HG03025 (cell line): ENCODE measurements at regions not wholly inside any gene's neighbourhood (a gene's known extent, or its start where the extent isn't known, plus 50 kb on each side); places are given as distances from the start of the nearest gene placed in this dataset.
"Not testable (repeated sequence)": the region's sequence is repeated elsewhere in the genome, so short reads cannot be mapped to it uniquely, and the experiment has no call there.

Source experiments
- ATAC-seq: cut with Tn5 transposase; IDR thresholded peaks from one replicate; pipeline ENCODE4 v1.9.1; 2021; ENCODE audit warnings: mild to moderate bottlenecking, moderate library complexity; ENCODE audit not compliant: unreplicated experiment, low FRiP score

- no peak for ATAC-seq
These were observed 143.1 kb downstream of the HLX start for GRCh38 chr1:221022331-221022730.

GRCh38 chr1:221023482-221023881 lies 144.2 kb downstream of the HLX start:
- ATAC-seq = no peak

DNA sequence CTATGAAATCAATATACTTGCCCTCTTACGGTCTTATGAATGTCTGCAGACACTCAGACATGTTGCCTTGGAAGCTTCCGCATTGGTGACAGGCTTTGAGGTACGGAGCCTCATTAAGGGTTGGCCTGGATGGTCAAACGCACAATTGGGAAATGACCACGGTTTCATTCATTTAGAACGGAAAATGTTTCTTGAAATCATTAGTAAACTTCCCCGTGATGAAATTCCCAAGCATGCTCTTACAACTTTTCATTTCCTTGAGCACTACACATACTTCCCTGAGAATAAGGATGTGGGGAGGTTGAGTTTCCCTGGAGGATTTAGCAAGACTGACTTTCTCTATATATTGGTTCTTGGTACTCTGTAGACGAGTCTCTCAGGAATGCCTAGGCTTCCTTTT lies 146.3 kb downstream of the HLX start:
- no peak for ATAC-seq

DNA sequence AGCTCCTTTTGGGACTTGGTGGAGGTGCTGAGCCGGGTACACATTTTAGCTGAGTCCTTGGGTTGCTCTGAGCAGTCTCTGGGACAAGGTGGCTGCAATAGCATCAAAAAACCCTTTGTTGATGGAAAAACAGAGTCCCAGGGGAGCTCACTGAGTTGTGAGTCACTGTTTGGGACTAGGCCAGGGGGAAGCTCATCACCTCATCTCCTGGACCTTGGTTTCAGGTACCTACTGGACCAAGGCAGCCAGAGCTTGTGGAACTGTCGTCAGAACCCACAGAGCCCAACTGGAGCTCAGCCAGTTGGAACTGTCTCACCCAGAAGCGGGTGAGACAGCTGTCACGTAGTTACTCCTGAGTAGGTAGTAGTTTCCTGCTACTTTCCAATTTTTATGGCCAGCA lies 146.7 kb downstream of the HLX start:
- ATAC-seq = no peak

DNA sequence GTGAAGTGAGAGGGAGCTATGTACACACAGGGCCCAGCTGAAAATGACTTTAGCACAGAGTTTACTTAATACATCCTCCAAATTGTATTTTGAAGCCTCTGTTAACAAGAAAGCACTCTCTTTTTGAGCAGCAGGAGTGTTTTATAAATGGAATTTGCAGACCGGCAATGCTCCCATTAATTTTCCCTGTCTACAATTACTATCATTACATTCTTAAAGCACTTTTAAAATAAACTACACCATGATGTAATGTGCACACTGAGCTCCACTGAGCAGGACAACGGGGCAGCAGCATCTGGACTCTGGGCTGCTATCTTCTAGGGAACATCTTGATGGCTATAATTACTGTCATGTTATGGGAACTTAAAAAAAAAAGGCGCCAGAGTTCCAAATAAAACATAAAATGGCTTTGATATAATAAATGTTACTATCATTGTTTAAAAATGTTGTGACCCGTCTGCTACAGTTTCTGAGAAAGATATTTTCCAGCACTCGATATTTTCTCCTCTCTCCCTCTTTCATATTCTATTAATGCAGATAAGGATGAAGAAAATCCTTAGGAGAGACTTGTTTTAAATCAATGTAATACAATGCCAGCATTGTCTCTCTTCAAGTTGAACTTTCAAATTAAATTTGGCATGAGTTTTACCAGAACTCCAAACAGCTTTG lies 150.9 kb downstream of the HLX start:
- ATAC-seq = no peak

GRCh38 chr1:221030990-221031389 lies 151.7 kb downstream of the HLX start:
- ATAC-seq = no peak

DNA sequence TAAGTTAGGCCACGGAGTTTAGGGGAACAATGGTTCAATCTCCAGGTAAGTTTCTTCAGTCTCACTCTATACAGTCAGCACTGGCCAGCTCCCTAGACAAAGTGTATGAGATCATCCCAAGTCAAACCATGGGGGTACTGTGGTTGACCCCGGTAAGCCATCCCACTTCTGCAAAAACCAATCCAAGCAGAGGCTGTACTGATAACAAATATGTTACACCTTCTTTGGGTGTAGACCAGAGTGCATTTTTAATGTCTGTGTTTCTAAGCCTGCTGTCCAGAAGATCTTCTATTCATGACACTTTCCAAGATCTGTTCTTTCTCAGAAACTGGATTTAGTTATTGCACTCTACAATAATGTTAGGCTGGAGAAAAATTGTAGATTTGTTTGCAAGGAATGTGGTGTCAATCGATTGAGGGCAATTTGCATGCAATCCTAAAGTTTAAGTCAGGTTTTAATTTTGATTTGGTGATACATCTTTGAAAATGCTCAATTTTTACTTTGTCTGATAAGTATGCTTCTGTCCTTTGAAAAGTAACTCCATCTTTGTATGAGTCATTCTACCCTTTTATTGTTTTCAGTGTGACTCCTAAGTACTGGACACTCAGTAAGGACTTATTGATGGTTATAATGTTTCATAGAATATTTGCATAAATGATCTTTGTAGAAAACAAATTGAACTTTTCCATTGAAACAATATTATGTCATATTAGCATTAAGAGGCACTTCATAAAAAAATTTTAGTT lies 152.4 kb downstream of the HLX start:
- ATAC-seq = no peak

DNA sequence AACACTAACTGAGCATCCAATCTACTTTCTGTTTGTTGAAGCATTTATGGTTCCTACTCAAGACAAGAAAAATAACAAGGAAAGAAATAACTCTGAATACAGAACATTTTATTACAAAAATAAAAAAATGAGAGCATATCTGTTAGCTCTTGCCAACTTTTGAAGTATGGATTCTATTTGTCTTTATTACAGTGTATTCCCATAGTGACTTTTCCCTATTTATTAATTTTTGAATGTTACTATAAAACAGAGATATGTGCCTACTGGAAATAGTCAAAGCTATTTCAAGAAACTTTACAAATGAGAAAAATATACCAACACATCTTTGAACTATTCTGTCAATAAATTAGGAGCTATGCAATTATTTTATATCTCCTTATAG lies 153.0 kb downstream of the HLX start:
- no peak for ATAC-seq

- ATAC-seq = no peak
These were observed 153.5 kb downstream of the HLX start for GRCh38 chr1:221032637-221033280.

- no peak for ATAC-seq
These were observed 156.5 kb downstream of the HLX start for GRCh38 chr1:221035662-221036153.

DNA sequence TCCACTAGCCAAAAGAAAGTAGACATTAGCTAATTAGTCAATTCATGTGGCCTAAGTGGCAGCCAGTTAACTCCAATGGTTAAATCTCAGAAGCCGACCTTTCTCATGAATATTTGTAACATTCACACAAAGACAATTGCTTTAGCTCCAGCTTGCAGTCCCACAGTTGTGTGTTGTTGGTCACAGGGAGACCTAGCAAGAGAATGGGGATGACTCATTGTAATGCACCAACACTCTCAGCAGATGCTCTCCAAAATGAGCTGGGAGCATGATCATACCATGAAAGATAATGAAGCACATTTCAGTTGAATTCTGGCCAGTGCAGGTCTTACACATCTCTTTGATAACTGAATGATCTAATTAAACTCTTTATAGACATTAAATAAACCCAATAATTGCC lies 160.4 kb downstream of the HLX start:
- no peak for ATAC-seq

GRCh38 chr1:221040101-221040500 lies 160.9 kb downstream of the HLX start:
- no peak for ATAC-seq

DNA sequence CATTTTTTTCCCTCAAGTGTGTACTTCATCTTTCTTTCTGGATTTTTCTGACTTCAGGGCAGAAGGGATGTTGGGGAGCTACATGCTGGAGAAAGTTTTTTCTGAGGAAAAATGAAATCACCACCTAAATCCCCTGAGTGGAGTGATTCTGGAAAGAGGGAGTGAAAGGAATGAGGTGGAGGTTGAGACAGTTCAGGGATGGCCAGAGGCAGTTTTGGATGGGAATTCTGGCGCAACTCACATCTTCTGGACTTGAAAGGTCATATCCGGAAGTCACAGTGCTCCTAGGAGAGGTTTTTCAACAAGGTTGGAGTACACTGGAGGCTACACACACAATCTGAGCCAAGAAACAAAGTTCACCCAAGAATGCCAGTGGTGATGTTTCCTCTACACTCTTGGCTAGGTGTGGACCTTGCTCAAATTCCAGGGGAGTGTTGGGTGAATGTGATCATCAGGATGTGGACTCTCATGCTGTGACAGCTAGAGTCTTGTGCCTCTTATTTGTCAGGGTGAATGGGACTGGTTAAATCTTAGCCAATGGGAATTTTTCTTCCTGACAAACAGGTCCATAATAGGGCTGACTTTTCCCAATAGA lies 161.5 kb downstream of the HLX start:
- ATAC-seq = no peak

- ATAC-seq = no peak
These were observed 165.3 kb downstream of the HLX start for GRCh38 chr1:221044538-221044937.

GRCh38 chr1:221045151-221045550 lies 165.9 kb downstream of the HLX start:
- ATAC-seq = no peak

DNA sequence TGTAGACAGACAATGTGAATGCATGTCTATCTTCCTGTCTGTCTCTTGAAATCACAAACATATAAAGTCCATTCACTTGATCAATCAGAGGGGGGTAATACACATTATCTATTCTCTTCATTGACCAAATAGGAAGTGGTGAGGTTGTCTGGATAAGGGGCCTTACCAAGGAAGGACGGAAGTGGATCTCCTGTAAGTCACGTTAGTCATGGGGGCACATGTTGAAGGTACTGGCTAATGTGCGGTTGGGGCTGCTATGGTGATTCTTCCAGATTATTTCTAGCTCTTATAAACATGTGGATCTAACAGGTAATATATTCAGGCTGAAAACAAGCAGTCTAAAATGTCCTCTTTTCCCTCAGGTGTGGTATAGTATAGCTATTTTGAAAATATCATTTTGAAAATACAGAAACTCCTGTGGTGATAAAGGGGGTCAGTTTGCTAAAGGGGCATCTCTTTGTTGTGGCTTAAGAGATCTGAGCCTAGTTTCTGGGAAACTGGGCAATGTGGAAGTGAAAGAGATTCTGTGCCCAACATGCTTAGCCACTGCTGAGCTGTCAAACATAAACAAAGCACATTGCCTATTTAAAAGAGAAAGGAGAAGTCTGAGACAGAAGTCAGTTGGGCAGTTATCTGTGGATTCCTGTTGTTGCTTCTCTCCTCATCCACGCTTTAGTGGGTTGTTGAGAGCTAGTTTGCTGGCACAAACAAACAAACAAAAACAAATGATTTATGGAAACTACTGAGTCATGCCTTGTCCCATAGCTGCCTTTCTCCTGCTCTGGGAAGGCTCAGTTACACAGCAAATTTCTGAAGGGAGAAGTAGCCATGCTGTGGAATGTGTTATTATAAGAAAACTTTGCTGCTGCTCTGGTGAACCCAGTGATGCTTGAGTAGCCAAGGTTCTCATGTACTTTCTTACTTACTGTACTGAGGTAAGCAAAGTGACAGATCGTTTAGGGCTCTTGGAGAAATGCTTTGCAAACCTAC lies 166.9 kb downstream of the HLX start:
- ATAC-seq = peak; percentile 94

- not testable (repeated sequence) for ATAC-seq
These were observed 172.1 kb downstream of the HLX start for GRCh38 chr1:221051391-221051790.

GRCh38 chr1:221053889-221054288 lies 174.6 kb downstream of the HLX start:
- no peak for ATAC-seq

- ATAC-seq = no peak
These were observed 180.3 kb downstream of the HLX start for GRCh38 chr1:221059506-221059905.

DNA sequence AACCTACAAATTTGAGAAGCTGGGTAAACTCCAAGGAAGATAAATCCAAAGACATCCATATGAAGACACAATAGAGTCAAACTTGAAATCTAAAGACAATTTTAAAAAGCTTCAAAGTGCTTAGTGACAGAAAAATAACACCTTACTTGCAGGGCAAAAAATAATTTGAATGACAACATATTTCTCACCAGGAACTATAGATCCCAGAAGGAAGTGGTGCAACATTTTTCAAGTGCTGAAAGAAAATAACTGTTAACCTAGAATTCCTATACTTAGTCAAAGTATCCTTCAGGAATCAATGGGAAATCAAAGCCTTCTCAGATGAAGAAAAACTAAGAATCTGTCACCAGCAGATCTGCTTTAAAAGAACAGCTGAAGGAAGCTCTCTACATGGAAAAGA lies 184.4 kb downstream of the HLX start:
- no peak for ATAC-seq
